IgD-negative memory B cell (primary cell): ENCODE measurements at regions not wholly inside any gene's neighbourhood (a gene's known extent, or its start where the extent isn't known, plus 50 kb on each side); places are given as distances from the start of the nearest gene placed in this dataset.
"Not testable (repeated sequence)": the region's sequence is repeated elsewhere in the genome, so short reads cannot be mapped to it uniquely, and the experiment has no call there.

Experiments
- H3K27ac Mint-ChIP-seq, 3 donors: one replicate each; pipeline ENCODE4 v1.8.0; 2020 to 2022; ENCODE audit warnings: mild to moderate bottlenecking in 3 of 3, mixed read lengths in 3 of 3, moderate library complexity in 1 of 3
- H3K27me3 Mint-ChIP-seq: one replicate; pipeline ENCODE4 v1.8.0; 2021; ENCODE audit warnings: mixed read lengths
- H3K36me3 Mint-ChIP-seq: one replicate; pipeline ENCODE4 v1.8.0; 2020; ENCODE audit warnings: mild to moderate bottlenecking, mixed read lengths
- H3K4me1 Mint-ChIP-seq, 3 donors: one replicate each; pipeline ENCODE4 v1.8.0; 2020 to 2022; ENCODE audit warnings: mixed read lengths in 3 of 3, mild to moderate bottlenecking in 1 of 3
- H3K4me3 Mint-ChIP-seq, 4 donors: one replicate each; pipeline ENCODE4 v1.8.0; 2020 to 2022; ENCODE audit warnings: mild to moderate bottlenecking in 4 of 4, mixed read lengths in 4 of 4, moderate library complexity in 3 of 4
- H3K9me3 Mint-ChIP-seq, 3 donors: one replicate each; pipeline ENCODE4 v1.8.0; 2020 to 2021; ENCODE audit warnings: mixed read lengths in 3 of 3, mild to moderate bottlenecking in 1 of 3

DNA sequence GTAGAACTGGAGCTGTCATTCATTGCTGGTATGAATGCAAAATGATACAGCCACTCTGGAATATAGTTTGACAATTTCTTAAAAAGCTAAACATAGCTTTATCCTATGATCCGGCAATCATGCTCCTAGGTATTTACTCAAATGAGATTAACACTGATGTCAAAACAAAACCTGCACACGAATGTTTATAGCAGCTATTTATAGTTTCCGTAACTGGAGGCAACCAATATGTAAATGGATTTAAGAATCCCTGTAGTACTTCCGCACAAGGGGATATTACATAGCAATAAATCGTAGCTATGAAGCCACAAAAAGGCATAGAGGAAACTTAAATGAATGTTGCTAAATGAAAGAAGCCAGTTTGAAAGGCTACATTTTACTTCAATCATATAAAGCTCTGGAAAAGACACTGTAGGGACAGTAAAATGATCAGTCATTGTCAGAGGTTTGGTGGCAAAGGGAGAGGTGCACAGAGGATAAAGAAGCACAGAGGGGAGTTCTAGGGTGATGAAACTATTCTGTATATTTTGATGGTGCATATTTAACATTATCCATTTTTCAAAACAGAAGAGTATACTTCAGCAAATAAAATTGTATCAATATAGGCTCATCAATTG lies 1893.0 kb upstream of the PCDH20 start:
- H3K9me3 Mint-ChIP-seq, result peaks cover 3 to 11% (median 11%) of the 10 kb centered on the region in 3 donors
- no peak overlapping the region for H3K4me3 Mint-ChIP-seq
- no peak overlapping the region for H3K27ac Mint-ChIP-seq
- peaks cover 0 to 1% (median 0%) of the 10 kb centered on the region in 3 donors for H3K4me1 Mint-ChIP-seq
- H3K36me3 Mint-ChIP-seq, result no peaks in the 10 kb centered on the region
- no peaks in the 10 kb centered on the region for H3K27me3 Mint-ChIP-seq

- Mint-ChIP-seq H3K9me3 (peaks cover 3 to 12% (median 8%) of the 10 kb centered on the region in 3 donors), H3K27ac (no peak overlapping the region), H3K36me3 (no peaks in the 10 kb centered on the region), H3K4me1 (no peaks in the 10 kb centered on the region), H3K27me3 (no peaks in the 10 kb centered on the region), H3K4me3 (no peak overlapping the region)
These were observed 1891.6 kb upstream of the PCDH20 start for GRCh38 chr13:63307228-63307627.

DNA sequence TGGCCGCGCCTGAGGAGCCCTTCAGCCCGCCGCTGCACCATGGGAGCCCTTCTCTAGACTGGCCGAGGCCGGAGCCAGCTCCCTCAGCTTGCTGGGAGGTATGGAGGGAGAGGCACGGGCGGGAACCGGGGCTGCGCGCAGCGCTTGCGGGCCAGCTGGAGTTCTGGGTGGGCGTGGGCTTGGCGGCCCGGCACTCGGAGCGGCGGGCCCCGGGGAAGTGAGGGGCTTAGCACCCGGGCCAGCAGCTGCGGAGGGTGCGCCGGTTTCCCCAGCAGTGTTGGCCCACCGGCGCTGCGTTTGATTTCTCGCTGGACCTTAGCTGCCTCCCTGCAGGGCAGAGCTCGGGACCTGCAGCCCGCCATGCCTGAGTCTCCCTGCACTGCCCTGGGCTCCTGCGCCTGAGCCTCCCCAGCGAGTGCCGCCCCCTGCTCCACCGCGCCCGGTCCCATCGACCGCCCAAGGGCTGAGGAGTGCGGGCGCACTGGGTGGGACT lies 1890.0 kb upstream of the PCDH20 start:
- no peaks in the 10 kb centered on the region for H3K4me1 Mint-ChIP-seq
- no peak overlapping the region for H3K4me3 Mint-ChIP-seq
- no peaks in the 10 kb centered on the region for H3K36me3 Mint-ChIP-seq
- H3K27me3 Mint-ChIP-seq, result no peaks in the 10 kb centered on the region
- no peak overlapping the region for H3K27ac Mint-ChIP-seq
- peaks cover under 1 to 12% (median 8%) of the 10 kb centered on the region in 3 donors for H3K9me3 Mint-ChIP-seq

GRCh38 chr13:63304497-63304896 lies 1888.8 kb upstream of the PCDH20 start:
- Mint-ChIP-seq H3K9me3 (peaks cover 0 to 12% (median 9%) of the 10 kb centered on the region in 3 donors), H3K27ac (no peak overlapping the region), H3K4me3 (no peak overlapping the region), H3K4me1 (no peaks in the 10 kb centered on the region), H3K36me3 (no peaks in the 10 kb centered on the region), H3K27me3 (no peaks in the 10 kb centered on the region)

GRCh38 chr13:63299866-63300394 lies 1884.3 kb upstream of the PCDH20 start:
- Mint-ChIP-seq H3K36me3 (no peaks in the 10 kb centered on the region), H3K9me3 (peaks cover 0 to 14% (median 6%) of the 10 kb centered on the region in 3 donors), H3K4me1 (peaks cover 0 to 2% (median 0%) of the 10 kb centered on the region in 3 donors), H3K27ac (no peak overlapping the region), H3K4me3 (no peak overlapping the region), H3K27me3 (no peaks in the 10 kb centered on the region)

- no peaks in the 10 kb centered on the region for H3K27me3 Mint-ChIP-seq
- H3K27ac Mint-ChIP-seq, result no peak overlapping the region
- no peak overlapping the region for H3K4me3 Mint-ChIP-seq
- peaks cover 0 to 2% (median 0%) of the 10 kb centered on the region in 3 donors for H3K4me1 Mint-ChIP-seq
- H3K36me3 Mint-ChIP-seq, result no peaks in the 10 kb centered on the region
- H3K9me3 Mint-ChIP-seq, result peaks cover 0 to 6% (median 2%) of the 10 kb centered on the region in 3 donors
These were observed 1881.5 kb upstream of the PCDH20 start for GRCh38 chr13:63297163-63297562.

- H3K4me3 Mint-ChIP-seq, result no peak overlapping the region
- H3K4me1 Mint-ChIP-seq, result no peaks in the 10 kb centered on the region
- H3K27me3 Mint-ChIP-seq, result no peaks in the 10 kb centered on the region
- peaks cover 0 to 3% (median 1%) of the 10 kb centered on the region in 3 donors for H3K9me3 Mint-ChIP-seq
- no peak overlapping the region for H3K27ac Mint-ChIP-seq
- H3K36me3 Mint-ChIP-seq, result no peaks in the 10 kb centered on the region
These were observed 1876.1 kb upstream of the PCDH20 start for GRCh38 chr13:63291701-63292100.

GRCh38 chr13:63288576-63288975 lies 1872.9 kb upstream of the PCDH20 start:
- Mint-ChIP-seq H3K4me3 (no peak overlapping the region), H3K4me1 (no peaks in the 10 kb centered on the region), H3K9me3 (peaks cover 0 to 3% (median 1%) of the 10 kb centered on the region in 3 donors), H3K27me3 (no peaks in the 10 kb centered on the region), H3K27ac (no peak overlapping the region), H3K36me3 (no peaks in the 10 kb centered on the region)

- H3K36me3 Mint-ChIP-seq, result no peaks in the 10 kb centered on the region
- no peaks in the 10 kb centered on the region for H3K27me3 Mint-ChIP-seq
- no peak overlapping the region for H3K4me3 Mint-ChIP-seq
- no peak overlapping the region for H3K27ac Mint-ChIP-seq
- peaks cover 0 to 6% (median 3%) of the 10 kb centered on the region in 3 donors for H3K9me3 Mint-ChIP-seq
- H3K4me1 Mint-ChIP-seq, result no peaks in the 10 kb centered on the region
These were observed 1872.3 kb upstream of the PCDH20 start for GRCh38 chr13:63287926-63288325.

- no peak overlapping the region for H3K27ac Mint-ChIP-seq
- H3K27me3 Mint-ChIP-seq, result no peaks in the 10 kb centered on the region
- no peaks in the 10 kb centered on the region for H3K4me1 Mint-ChIP-seq
- H3K36me3 Mint-ChIP-seq, result no peaks in the 10 kb centered on the region
- no peak overlapping the region for H3K4me3 Mint-ChIP-seq
- peaks cover 0 to 12% (median 3%) of the 10 kb centered on the region in 3 donors for H3K9me3 Mint-ChIP-seq
These were observed 1869.8 kb upstream of the PCDH20 start for GRCh38 chr13:63285426-63285825.

GRCh38 chr13:63279136-63279535 lies 1863.5 kb upstream of the PCDH20 start:
- no peaks in the 10 kb centered on the region for H3K36me3 Mint-ChIP-seq
- no peak overlapping the region for H3K27ac Mint-ChIP-seq
- peaks cover 2 to 10% (median 4%) of the 10 kb centered on the region in 3 donors for H3K9me3 Mint-ChIP-seq
- no peak overlapping the region for H3K4me3 Mint-ChIP-seq
- H3K27me3 Mint-ChIP-seq, result no peaks in the 10 kb centered on the region
- no peaks in the 10 kb centered on the region for H3K4me1 Mint-ChIP-seq

- Mint-ChIP-seq H3K9me3 (peaks cover 4 to 8% (median 4%) of the 10 kb centered on the region in 3 donors), H3K36me3 (no peaks in the 10 kb centered on the region), H3K27me3 (no peaks in the 10 kb centered on the region), H3K27ac (no peak overlapping the region), H3K4me3 (no peak overlapping the region), H3K4me1 (no peaks in the 10 kb centered on the region)
These were observed 1859.1 kb upstream of the PCDH20 start for GRCh38 chr13:63274772-63275171.

DNA sequence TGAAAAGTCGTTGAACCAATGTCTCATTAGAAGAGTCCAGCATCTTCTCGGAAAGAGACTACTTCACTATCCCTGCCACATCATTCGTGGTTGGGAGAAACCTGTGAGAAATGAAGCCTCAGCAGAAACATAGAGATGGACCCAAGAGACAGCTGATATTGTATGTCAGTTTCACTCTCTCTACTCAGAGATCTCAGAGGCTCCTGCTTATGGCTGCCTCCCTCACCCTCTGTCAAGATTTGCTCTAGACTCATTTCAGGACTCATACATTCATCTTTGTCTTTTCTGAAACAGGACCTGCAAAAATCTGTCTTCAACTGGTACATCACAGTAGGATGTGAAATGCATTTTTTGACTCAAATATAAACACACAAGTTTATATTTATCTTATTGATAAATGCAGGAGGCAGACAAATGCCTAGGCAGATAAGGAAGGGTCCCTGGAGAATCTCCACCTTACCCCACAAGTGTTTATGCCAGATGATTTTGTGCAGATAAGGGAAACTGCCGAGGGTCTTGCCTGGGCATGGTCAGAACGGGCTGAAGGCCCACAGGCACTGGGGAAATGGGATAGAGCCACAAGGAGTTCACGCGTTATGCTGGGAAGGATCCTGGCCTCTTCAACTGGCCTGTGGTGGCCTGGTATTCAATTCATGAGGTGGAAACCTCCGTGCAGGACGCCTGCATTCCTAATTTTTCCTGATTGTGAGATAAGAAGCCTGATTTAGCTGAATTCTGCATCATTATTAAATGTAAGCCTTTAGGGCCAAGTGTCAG lies 1834.0 kb upstream of the PCDH20 start:
- Mint-ChIP-seq H3K27me3 (no peaks in the 10 kb centered on the region), H3K9me3 (peaks cover 0 to 11% (median 0%) of the 10 kb centered on the region in 3 donors), H3K27ac (no peak overlapping the region), H3K36me3 (peaks cover under 1% of the 10 kb centered on the region), H3K4me1 (no peaks in the 10 kb centered on the region), H3K4me3 (no peak overlapping the region)

GRCh38 chr13:63236667-63237396 lies 1821.2 kb upstream of the PCDH20 start:
- H3K27ac Mint-ChIP-seq, H3K4me1 Mint-ChIP-seq, H3K27me3 Mint-ChIP-seq, H3K36me3 Mint-ChIP-seq, H3K4me3 Mint-ChIP-seq: not testable (repeated sequence)
- H3K9me3 Mint-ChIP-seq, result peaks cover 0 to 10% (median 3%) of the 10 kb centered on the region in 3 donors

DNA sequence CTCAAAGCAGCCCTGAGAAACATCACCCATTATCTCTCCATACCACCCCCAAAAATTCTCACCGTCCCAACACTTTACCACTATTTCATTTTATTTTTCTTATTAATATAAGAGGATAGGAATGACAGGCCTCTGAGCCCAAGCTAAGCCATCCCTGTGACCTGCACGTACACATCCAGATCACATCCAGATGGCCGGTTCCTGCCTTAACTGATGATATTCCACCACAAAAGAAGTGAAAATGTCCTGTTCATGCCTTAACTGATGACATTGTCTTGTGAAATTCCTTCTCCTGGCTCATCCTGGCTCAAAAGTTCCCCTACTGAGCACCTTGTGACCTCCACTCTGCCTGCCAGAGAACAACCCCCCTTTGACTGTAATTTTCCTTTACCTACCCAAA lies 1802.9 kb upstream of the PCDH20 start:
- H3K4me1 Mint-ChIP-seq, H3K9me3 Mint-ChIP-seq: not testable (repeated sequence)

More for the DNA sequence above, 1802.9 kb upstream of the PCDH20 start:
- not testable (repeated sequence) for H3K27ac Mint-ChIP-seq, H3K4me3 Mint-ChIP-seq, H3K36me3 Mint-ChIP-seq, H3K27me3 Mint-ChIP-seq
